Choroid plexus epithelial cell (primary cell): ENCODE measurements at regions not wholly inside any gene's neighbourhood (a gene's known extent, or its start where the extent isn't known, plus 50 kb on each side); places are given as distances from the start of the nearest gene placed in this dataset.

Experiments
- DNase-seq: peaks from one replicate; pipeline ENCODE4 v3.0.0-alpha.2; 2010; ENCODE audit warnings: low read depth
- H3K4me3 ChIP-seq: 2 replicates; pipeline ENCODE4 v1.5.1; 2011; ENCODE audit warnings: low read depth, mild to moderate bottlenecking, control low read depth, low read length, moderate library complexity
- CTCF ChIP-seq: conservative IDR thresholded peaks from 2 replicates; pipeline ENCODE4 v1.5.1; 2011; ENCODE audit warnings: low read depth, mild to moderate bottlenecking, control low read depth, inconsistent platforms, low read length, moderate library complexity

GRCh38 chr11:120061036-120061760 lies 76.7 kb downstream of the TRIM29 start:
- TF ChIP-seq CTCF: no peak
- DNase-seq: peak; percentile 5
- H3K4me3 ChIP-seq: no peak overlapping the region

GRCh38 chr11:120060512-120060911 lies 77.4 kb downstream of the TRIM29 start:
- no peak overlapping the region for H3K4me3 ChIP-seq
- TF ChIP-seq CTCF: no peak
- DNase-seq: no peak

- no peak for DNase-seq
- TF ChIP-seq CTCF: no peak
- no peak overlapping the region for H3K4me3 ChIP-seq
Observed at GRCh38 chr11:120058931-120059330, 79.0 kb downstream of the TRIM29 start.

GRCh38 chr11:120057595-120058581 lies 80.0 kb downstream of the TRIM29 start:
- TF ChIP-seq CTCF: no peak
- no peak for DNase-seq
- H3K4me3 ChIP-seq: no peak overlapping the region

GRCh38 chr11:120057028-120057330 lies 80.9 kb downstream of the TRIM29 start:
- no peak for TF ChIP-seq CTCF
- H3K4me3 ChIP-seq: no peak overlapping the region
- DNase-seq: no peak

GRCh38 chr11:120056301-120057027 lies 81.4 kb downstream of the TRIM29 start:
- no peak for DNase-seq
- no peak for TF ChIP-seq CTCF
- no peak overlapping the region for H3K4me3 ChIP-seq
